HepG2 (cell line): ENCODE measurements at regions not wholly inside any gene's neighbourhood (a gene's known extent, or its start where the extent isn't known, plus 50 kb on each side); places are given as distances from the start of the nearest gene placed in this dataset.

Experiments used
- ATAC-seq: fragments of 200-7000 bp; cut with Tn5 transposase; 3 replicates; pipeline ENCODE4 v1.9.1; 2020; ENCODE audit warnings: mild to moderate bottlenecking, moderate library complexity
- BruUV-seq: library from RNA; stranded (reverse); fragments of 400-500 nt; replicated peaks from 2 replicates; lab custom pipeline; 2021; lab: Mats Ljungman, UMichigan
- CTCF ChIA-PET: fragments of 300-600 bp; formaldehyde crosslinking; extraction: SDS; loops from one replicate; lab custom pipeline; 2021; ENCODE audit warnings: low total read pairs, inconsistent platforms, low intra/inter-chr PET ratio; lab: Yijun Ruan, JAX
- POLR2A ChIA-PET: fragments of 350-600 bp; sonication (Branson Sonifier 250); formaldehyde crosslinking; loops from one replicate; lab custom pipeline; 2020; ENCODE audit warnings: antibody characterized with exemption, inconsistent platforms; lab: Yijun Ruan, JAX
- DNase-seq: peaks from one replicate; pipeline ENCODE4 v3.0.0-alpha.2; 2015; ENCODE audit warnings: low spot score
- FAIRE-seq: peaks from 3 replicates; lab custom pipeline; 2011; peaks lifted over from hg19 to GRCh38; lab: Jason Lieb, UNC
- H2AFZ ChIP-seq: one replicate; pipeline ENCODE4 v1.6.1; 2011; ENCODE audit warnings: low read length, inconsistent platforms
- H3K27ac ChIP-seq: fragments of 300-600 bp; 3 replicates; pipeline ENCODE4 v1.8.0; 2011; ENCODE audit warnings: mixed run types, mild to moderate bottlenecking, mixed read lengths, low read length, inconsistent platforms; ENCODE audit not compliant: insufficient read depth; ENCODE audit errors: extremely low read length
- H3K27me3 ChIP-seq, 2 experiments: fragments of 200-600 bp in 1 of 2; 2 replicates in 1 of 2; 3 replicates in 1 of 2; pipeline versions ENCODE4 v1.6.0 to v1.8.0; 2011; ENCODE audit warnings: low read length in 2 of 2, mild to moderate bottlenecking in 2 of 2, moderate library complexity in 2 of 2, inconsistent platforms in 1 of 2; ENCODE audit not compliant: insufficient read depth in 2 of 2, control insufficient read depth in 1 of 2
- H3K36me3 ChIP-seq, 2 experiments: fragments of 200-600 bp in 1 of 2; replicated peaks in 1 of 2; 2 replicates in 1 of 2; 3 replicates in 1 of 2; pipeline versions ENCODE4 v1.5.1 to v1.8.0; 2011; ENCODE audit warnings: low read length in 2 of 2, inconsistent platforms in 1 of 2; ENCODE audit not compliant: insufficient read depth in 2 of 2, control insufficient read depth in 1 of 2
- H3K4me1 ChIP-seq: 2 replicates; pipeline ENCODE4 v1.5.1; 2012; ENCODE audit warnings: low read length, inconsistent platforms; ENCODE audit not compliant: insufficient read depth
- H3K4me2 ChIP-seq: 2 replicates; pipeline ENCODE4 v1.6.0; 2011; ENCODE audit warnings: low read depth, low read length, inconsistent platforms
- H3K4me3 ChIP-seq, 3 experiments: fragments of 200-600 bp in 1 of 3; sonication (generic), shearing (Covaris generic) in 1 of 3; replicated peaks in 1 of 3; 2 replicates each; pipeline ENCODE4 v1.5.1; 2011 to 2016; ENCODE audit warnings: low read length in 3 of 3, inconsistent platforms in 2 of 3, low read depth in 2 of 3, mild to moderate bottlenecking in 2 of 3, control low read depth in 1 of 3, mixed read lengths in 1 of 3; ENCODE audit not compliant: insufficient read depth in 1 of 3
- H3K79me2 ChIP-seq: one replicate; pipeline ENCODE4 v1.6.1; 2011; ENCODE audit warnings: low read length, inconsistent platforms; ENCODE audit not compliant: insufficient read depth
- H3K9ac ChIP-seq: 2 replicates; pipeline ENCODE4 v1.6.0; 2011; ENCODE audit warnings: mild to moderate bottlenecking, low read depth, low read length, inconsistent platforms; ENCODE audit not compliant: insufficient read depth
- H3K9me3 ChIP-seq: 2 replicates; pipeline ENCODE4 v1.5.1; 2012; ENCODE audit warnings: mild to moderate bottlenecking, low read length
- H4K20me1 ChIP-seq: 2 replicates; pipeline ENCODE4 v1.6.0; 2011; ENCODE audit warnings: inconsistent platforms, mild to moderate bottlenecking, low read length, moderate library complexity; ENCODE audit not compliant: insufficient read depth
- EED ChIP-seq: sonication (generic); formaldehyde crosslinking; IDR thresholded peaks from 2 replicates; pipeline ENCODE4 v1.5.0; 2020; ENCODE audit warnings: mild to moderate bottlenecking, missing genetic modification reagents
- SIN3A ChIP-seq: IDR thresholded peaks from 2 replicates; pipeline ENCODE4 v1.6.1; 2011; ENCODE audit warnings: low read depth, mild to moderate bottlenecking, control low read depth, low read length, borderline replicate concordance
- TCF12 ChIP-seq, 2 experiments: fragments of 450-650 bp in 1 of 2; sonication (generic) in 1 of 2; formaldehyde crosslinking in 1 of 2; IDR thresholded peaks; 2 replicates each; pipeline versions ENCODE4 v1.6.1 to v1.8.0; 2017 to 2022; ENCODE audit warnings: antibody characterized with exemption in 1 of 2, mild to moderate bottlenecking in 1 of 2, missing genetic modification reagents in 1 of 2, moderate library complexity in 1 of 2
- ZNF121 ChIP-seq: sonication (generic); formaldehyde crosslinking; IDR thresholded peaks from 2 replicates; pipeline ENCODE4 v1.5.0; 2020; ENCODE audit warnings: mild to moderate bottlenecking, missing genetic modification reagents
- ZNF564 ChIP-seq: sonication (generic); formaldehyde crosslinking; IDR thresholded peaks from 2 replicates; pipeline ENCODE4 v1.8.1; 2023; ENCODE audit warnings: mild to moderate bottlenecking, missing genetic modification reagents
- WGBS: methylation state at CpG from one replicate; pipeline ENCODE4 v1.1.6; 2017; ENCODE audit warnings: low lambda C conversion rate; 5-methylcytosine and 5-hydroxymethylcytosine counted together
- in situ Hi-C: cut with HindIII; loops from 2 replicates; pipeline ENCODE4 v1.10.0; 2017; ENCODE audit warnings: low pct_unique_long_range_greater_than_20kb; ENCODE audit not compliant: extremely low pct_ligation_motif_present
- intact Hi-C: fragments of 100-400 bp; cut with micrococcal nuclease; formaldehyde crosslinking; loops from one replicate; pipeline ENCODE4 v1.10.0; 2022; ENCODE audit not compliant: unreplicated experiment
- TF ChIP-seq, protein P1 (sequence below): sonication (generic); formaldehyde crosslinking; IDR thresholded peaks from 2 replicates; pipeline ENCODE4 v1.5.0; 2020; ENCODE audit warnings: missing genetic modification reagents
- TF ChIP-seq, protein P2 (sequence below): sonication (generic); formaldehyde crosslinking; IDR thresholded peaks from 2 replicates; pipeline ENCODE4 v1.4.0; 2020; ENCODE audit warnings: missing genetic modification reagents, borderline replicate concordance
- TF ChIP-seq, protein P3 (sequence below): sonication (generic); formaldehyde crosslinking; IDR thresholded peaks from 2 replicates; pipeline ENCODE4 v1.5.0; 2020; ENCODE audit warnings: mild to moderate bottlenecking, missing genetic modification reagents, borderline replicate concordance

DNA sequence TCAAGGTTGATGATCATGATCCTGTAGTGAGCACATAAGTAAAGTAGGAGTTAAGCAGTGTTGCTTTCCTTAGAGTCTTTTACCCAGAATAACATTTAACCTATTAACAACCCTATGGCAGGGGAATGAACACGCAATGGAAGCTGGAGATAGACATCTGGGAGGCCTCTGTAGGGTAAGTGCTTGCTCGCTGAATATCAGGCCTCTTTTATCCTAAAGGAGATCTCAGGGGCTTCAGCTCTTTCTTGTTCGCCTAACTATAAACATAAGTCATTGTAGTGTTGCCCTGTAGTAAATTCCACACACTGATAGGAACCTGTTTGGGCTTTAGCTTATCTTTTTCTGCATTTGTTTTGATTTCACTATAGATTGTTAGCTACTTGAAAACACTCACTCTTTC lies 174.4 kb upstream of the TCF4 start:
- Histone ChIP-seq H3K36me3 (no peaks in the 10 kb centered on the region), H3K9ac (no peak overlapping the region), H3K27me3 (no peaks in the 10 kb centered on the region; a peak in 1 of 5 replicates), H3K4me3 (no peak overlapping the region), H3K4me1 (no peaks in the 10 kb centered on the region), H3K27ac (no peak overlapping the region), H3K9me3 (peaks cover 71% of the 10 kb centered on the region), H4K20me1 (no peaks in the 10 kb centered on the region), H3K79me2 (no peaks in the 10 kb centered on the region), H3K4me2 (no peak overlapping the region), H2AFZ (no peak overlapping the region)
- 14% methylated on average over 2 of the region's 3 CpGs for WGBS
- in situ Hi-C loops (no loop called here), intact Hi-C loops (no loop called here)
- no peak for FAIRE-seq
- ChIA-PET CTCF (no interaction called here), POLR2A (no interaction called here)
- DNase-seq: no peak
- ATAC-seq: no peak
- no TSS peak for BruUV-seq
- TF ChIP-seq, protein P1, sequence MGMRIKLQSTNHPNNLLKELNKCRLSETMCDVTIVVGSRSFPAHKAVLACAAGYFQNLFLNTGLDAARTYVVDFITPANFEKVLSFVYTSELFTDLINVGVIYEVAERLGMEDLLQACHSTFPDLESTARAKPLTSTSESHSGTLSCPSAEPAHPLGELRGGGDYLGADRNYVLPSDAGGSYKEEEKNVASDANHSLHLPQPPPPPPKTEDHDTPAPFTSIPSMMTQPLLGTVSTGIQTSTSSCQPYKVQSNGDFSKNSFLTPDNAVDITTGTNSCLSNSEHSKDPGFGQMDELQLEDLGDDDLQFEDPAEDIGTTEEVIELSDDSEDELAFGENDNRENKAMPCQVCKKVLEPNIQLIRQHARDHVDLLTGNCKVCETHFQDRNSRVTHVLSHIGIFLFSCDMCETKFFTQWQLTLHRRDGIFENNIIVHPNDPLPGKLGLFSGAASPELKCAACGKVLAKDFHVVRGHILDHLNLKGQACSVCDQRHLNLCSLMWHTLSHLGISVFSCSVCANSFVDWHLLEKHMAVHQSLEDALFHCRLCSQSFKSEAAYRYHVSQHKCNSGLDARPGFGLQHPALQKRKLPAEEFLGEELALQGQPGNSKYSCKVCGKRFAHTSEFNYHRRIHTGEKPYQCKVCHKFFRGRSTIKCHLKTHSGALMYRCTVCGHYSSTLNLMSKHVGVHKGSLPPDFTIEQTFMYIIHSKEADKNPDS (CRISPR knock-in tag): no peak
- TF ChIP-seq, protein P2, sequence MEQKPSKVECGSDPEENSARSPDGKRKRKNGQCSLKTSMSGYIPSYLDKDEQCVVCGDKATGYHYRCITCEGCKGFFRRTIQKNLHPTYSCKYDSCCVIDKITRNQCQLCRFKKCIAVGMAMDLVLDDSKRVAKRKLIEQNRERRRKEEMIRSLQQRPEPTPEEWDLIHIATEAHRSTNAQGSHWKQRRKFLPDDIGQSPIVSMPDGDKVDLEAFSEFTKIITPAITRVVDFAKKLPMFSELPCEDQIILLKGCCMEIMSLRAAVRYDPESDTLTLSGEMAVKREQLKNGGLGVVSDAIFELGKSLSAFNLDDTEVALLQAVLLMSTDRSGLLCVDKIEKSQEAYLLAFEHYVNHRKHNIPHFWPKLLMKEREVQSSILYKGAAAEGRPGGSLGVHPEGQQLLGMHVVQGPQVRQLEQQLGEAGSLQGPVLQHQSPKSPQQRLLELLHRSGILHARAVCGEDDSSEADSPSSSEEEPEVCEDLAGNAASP (CRISPR knock-in tag): no peak
- TF ChIP-seq SIN3A (no peak), ZNF564 (CRISPR knock-in tag) (no peak), TCF12 (IDR thresholded peaks at IDR 0.05) (no peak), TCF12 (CRISPR knock-in tag; IDR thresholded peaks at IDR 0.05) (no peak), EED (CRISPR knock-in tag) (no peak), ZNF121 (no peak)
- TF ChIP-seq, protein P3, sequence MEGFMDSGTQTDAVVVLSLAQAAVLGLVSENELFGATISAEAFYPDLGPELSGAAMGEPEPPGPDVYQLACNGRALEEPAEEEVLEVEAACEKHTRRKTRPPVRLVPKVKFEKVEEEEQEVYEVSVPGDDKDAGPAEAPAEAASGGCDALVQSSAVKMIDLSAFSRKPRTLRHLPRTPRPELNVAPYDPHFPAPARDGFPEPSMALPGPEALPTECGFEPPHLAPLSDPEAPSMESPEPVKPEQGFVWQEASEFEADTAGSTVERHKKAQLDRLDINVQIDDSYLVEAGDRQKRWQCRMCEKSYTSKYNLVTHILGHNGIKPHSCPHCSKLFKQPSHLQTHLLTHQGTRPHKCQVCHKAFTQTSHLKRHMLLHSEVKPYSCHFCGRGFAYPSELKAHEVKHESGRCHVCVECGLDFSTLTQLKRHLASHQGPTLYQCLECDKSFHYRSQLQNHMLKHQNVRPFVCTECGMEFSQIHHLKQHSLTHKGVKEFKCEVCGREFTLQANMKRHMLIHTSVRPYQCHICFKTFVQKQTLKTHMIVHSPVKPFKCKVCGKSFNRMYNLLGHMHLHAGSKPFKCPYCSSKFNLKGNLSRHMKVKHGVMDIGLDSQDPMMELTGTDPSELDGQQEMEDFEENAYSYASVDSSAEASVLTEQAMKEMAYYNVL (CRISPR knock-in tag): no peak
